Trophoblast cell (in vitro differentiated cells and primary cell): ENCODE measurements at regions not wholly inside any gene's neighbourhood (a gene's known extent, or its start where the extent isn't known, plus 50 kb on each side); places are given as distances from the start of the nearest gene placed in this dataset.

Experiments used
- DNase-seq, 2 donors: peaks; one replicate each; pipeline ENCODE4 v3.0.0-alpha.2; 2016
- H2AFZ ChIP-seq: 2 replicates; pipeline ENCODE4 v1.6.1; 2013; ENCODE audit warnings: low read length, moderate library complexity, mild to moderate bottlenecking; ENCODE audit not compliant: insufficient read depth, poor library complexity
- H2AK5ac ChIP-seq: 2 replicates; pipeline ENCODE4 v1.6.1; 2013; ENCODE audit warnings: mild to moderate bottlenecking, low read length
- H2BK120ac ChIP-seq: 2 replicates; pipeline ENCODE4 v1.6.1; 2013; ENCODE audit warnings: low read length, mild to moderate bottlenecking, moderate library complexity; ENCODE audit not compliant: insufficient read depth, poor library complexity
- H2BK12ac ChIP-seq: 2 replicates; pipeline ENCODE4 v1.6.1; 2013; ENCODE audit warnings: mild to moderate bottlenecking, low read length, moderate library complexity
- H2BK5ac ChIP-seq: 2 replicates; pipeline ENCODE4 v1.6.1; 2013; ENCODE audit warnings: low read length, low read depth, moderate library complexity, mild to moderate bottlenecking; ENCODE audit not compliant: poor library complexity
- H3K14ac ChIP-seq: 2 replicates; pipeline ENCODE4 v1.6.1; 2013; ENCODE audit warnings: mild to moderate bottlenecking, low read length
- H3K18ac ChIP-seq: 2 replicates; pipeline ENCODE4 v1.6.1; 2013; ENCODE audit warnings: mild to moderate bottlenecking, low read length
- H3K23ac ChIP-seq: 2 replicates; pipeline ENCODE4 v1.6.1; 2013; ENCODE audit warnings: low read length
- H3K27ac ChIP-seq: 2 replicates; pipeline ENCODE4 v1.5.1; 2013; ENCODE audit warnings: low read depth, mild to moderate bottlenecking, inconsistent platforms, low read length, moderate library complexity
- H3K27me3 ChIP-seq: 2 replicates; pipeline ENCODE4 v1.6.1; 2013; ENCODE audit warnings: inconsistent platforms, mild to moderate bottlenecking, low read length, moderate library complexity; ENCODE audit not compliant: insufficient read depth
- H3K36me3 ChIP-seq, 2 experiments: 1 replicate in 1 of 2; 2 replicates in 1 of 2; pipeline ENCODE4 v1.6.1; 2013; ENCODE audit warnings: low read length in 2 of 2, mild to moderate bottlenecking in 2 of 2, moderate library complexity in 1 of 2; ENCODE audit not compliant: insufficient read depth in 2 of 2, control insufficient read depth in 1 of 2
- H3K4ac ChIP-seq: 2 replicates; pipeline ENCODE4 v1.6.1; 2013; ENCODE audit warnings: low read depth, mild to moderate bottlenecking, low read length, moderate library complexity
- H3K4me1 ChIP-seq, 2 experiments: 1 replicate in 1 of 2; 2 replicates in 1 of 2; pipeline ENCODE4 v1.6.1; 2013; ENCODE audit warnings: low read length in 2 of 2, mild to moderate bottlenecking in 2 of 2, moderate library complexity in 1 of 2; ENCODE audit not compliant: insufficient read depth in 2 of 2, control insufficient read depth in 1 of 2
- H3K4me2 ChIP-seq: 2 replicates; pipeline ENCODE4 v1.6.1; 2013; ENCODE audit warnings: inconsistent platforms, mild to moderate bottlenecking, low read length, moderate library complexity
- H3K4me3 ChIP-seq: 2 replicates; pipeline ENCODE4 v1.5.1; 2013; ENCODE audit warnings: mild to moderate bottlenecking, low read depth, low read length, inconsistent platforms
- H3K79me1 ChIP-seq: one replicate; pipeline ENCODE4 v1.6.1; 2013; ENCODE audit warnings: low read length
- H3K79me2 ChIP-seq: 2 replicates; pipeline ENCODE4 v1.6.1; 2013; ENCODE audit warnings: low read length, mild to moderate bottlenecking; ENCODE audit not compliant: control insufficient read depth, insufficient read depth, poor library complexity
- H3K9ac ChIP-seq: 2 replicates; pipeline ENCODE4 v1.6.1; 2013; ENCODE audit warnings: mild to moderate bottlenecking, low read length
- H3K9me3 ChIP-seq: 2 replicates; pipeline ENCODE4 v1.6.1; 2013; ENCODE audit warnings: low read depth, mild to moderate bottlenecking, control low read depth, inconsistent platforms, low read length; ENCODE audit not compliant: insufficient read depth
- H4K12ac ChIP-seq: 2 replicates; pipeline ENCODE4 v1.6.1; 2013; ENCODE audit warnings: low read depth, mild to moderate bottlenecking, low read length, moderate library complexity
- H4K8ac ChIP-seq: 2 replicates; pipeline ENCODE4 v1.6.1; 2013; ENCODE audit warnings: low read depth, mild to moderate bottlenecking, low read length, moderate library complexity
- H4K91ac ChIP-seq: one replicate; pipeline ENCODE4 v1.6.1; 2013; ENCODE audit warnings: low read depth, mild to moderate bottlenecking, low read length, moderate library complexity
- WGBS: extraction: QIAGEN DNeasy Blood & Tissue Kit; methylation state at CpG from one replicate; pipeline ENCODE4 v1.1.7; 2013; ENCODE audit warnings: missing lambda C conversion rate; ENCODE audit not compliant: insufficient read length, insufficient coverage; ENCODE audit errors: extremely low coverage; 5-methylcytosine and 5-hydroxymethylcytosine counted together

GRCh38 chr22:47600281-47600680 is 837.8 kb downstream of the TBC1D22A start:
- H2BK12ac ChIP-seq: no peak overlapping the region
- H3K18ac ChIP-seq: no peak overlapping the region
- no peak overlapping the region for H4K12ac ChIP-seq
- H3K27me3 ChIP-seq: no peaks in the 10 kb centered on the region
- no peaks in the 10 kb centered on the region for H3K79me1 ChIP-seq
- DNase-seq: no peak
- no peak overlapping the region for H3K14ac ChIP-seq
- H2AK5ac ChIP-seq: no peak overlapping the region
- H3K4me2 ChIP-seq: no peak overlapping the region
- no peaks in the 10 kb centered on the region for H3K4me1 ChIP-seq
- no peak overlapping the region for H3K4me3 ChIP-seq
- H4K91ac ChIP-seq: no peak overlapping the region
- no CpG with 5 or more reads among the region's 11 CpGs for WGBS
- H3K9ac ChIP-seq: no peak overlapping the region
- no peak overlapping the region for H4K8ac ChIP-seq
- no peaks in the 10 kb centered on the region for H3K36me3 ChIP-seq
- H2BK120ac ChIP-seq: no peak overlapping the region
- no peaks in the 10 kb centered on the region for H3K79me2 ChIP-seq
- no peak overlapping the region for H3K27ac ChIP-seq
- H2AFZ ChIP-seq: no peak overlapping the region
- H2BK5ac ChIP-seq: no peak overlapping the region
- no peak overlapping the region for H3K23ac ChIP-seq
- H3K4ac ChIP-seq: no peak overlapping the region
- H3K9me3 ChIP-seq: peaks cover 35% of the 10 kb centered on the region

GRCh38 chr22:47599753-47600152 is 837.3 kb downstream of the TBC1D22A start:
- Histone ChIP-seq H2BK5ac (no peak overlapping the region), H3K27ac (no peak overlapping the region), H3K36me3 (no peaks in the 10 kb centered on the region), H3K79me2 (no peaks in the 10 kb centered on the region), H3K4ac (no peak overlapping the region), H3K79me1 (no peaks in the 10 kb centered on the region), H3K4me1 (no peaks in the 10 kb centered on the region), H3K23ac (no peak overlapping the region), H3K4me3 (no peak overlapping the region), H4K91ac (no peak overlapping the region), H2AFZ (no peak overlapping the region), H2AK5ac (no peak overlapping the region), H3K4me2 (no peak overlapping the region), H3K27me3 (no peaks in the 10 kb centered on the region), H3K9ac (no peak overlapping the region), H4K12ac (no peak overlapping the region), H3K18ac (no peak overlapping the region), H2BK12ac (no peak overlapping the region), H3K9me3 (peaks cover 40% of the 10 kb centered on the region), H3K14ac (no peak overlapping the region), H2BK120ac (no peak overlapping the region), H4K8ac (no peak overlapping the region)
- no peak for DNase-seq
- no CpG with 5 or more reads among the region's 10 CpGs for WGBS

DNA sequence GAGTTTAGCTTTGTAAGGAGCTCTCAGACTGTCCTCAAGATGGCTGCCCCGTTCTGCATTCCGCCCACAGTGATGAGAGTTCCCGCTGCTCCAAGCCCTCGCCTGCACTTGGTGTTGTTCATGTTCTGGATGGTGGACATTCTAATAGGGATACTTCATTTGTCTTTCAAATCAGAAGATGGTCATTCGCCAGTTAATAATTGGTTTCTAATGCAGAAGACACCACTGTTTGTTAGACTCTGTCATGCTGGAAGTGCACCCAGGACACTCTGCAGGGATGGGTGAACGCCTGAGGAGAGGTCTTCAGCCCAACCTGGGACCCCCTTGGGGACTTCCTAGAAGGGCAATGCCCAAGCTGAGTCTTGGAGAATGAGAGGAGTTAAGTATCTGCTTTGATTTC is 836.4 kb downstream of the TBC1D22A start:
- H3K79me2 ChIP-seq: no peaks in the 10 kb centered on the region
- no peak overlapping the region for H2BK12ac ChIP-seq
- no peak for DNase-seq
- H3K4me2 ChIP-seq: no peak overlapping the region
- peaks cover 46% of the 10 kb centered on the region for H3K9me3 ChIP-seq
- H4K12ac ChIP-seq: no peak overlapping the region
- no peak overlapping the region for H3K4me3 ChIP-seq
- no peak overlapping the region for H3K18ac ChIP-seq
- no peaks in the 10 kb centered on the region for H3K79me1 ChIP-seq
- no peak overlapping the region for H3K4ac ChIP-seq
- H3K27me3 ChIP-seq: no peaks in the 10 kb centered on the region
- no peak overlapping the region for H2BK5ac ChIP-seq
- WGBS: no CpG with 5 or more reads among the region's 6 CpGs
- H3K23ac ChIP-seq: no peak overlapping the region
- no peaks in the 10 kb centered on the region for H3K36me3 ChIP-seq
- H2BK120ac ChIP-seq: no peak overlapping the region
- H2AFZ ChIP-seq: no peak overlapping the region
- no peak overlapping the region for H4K91ac ChIP-seq
- no peak overlapping the region for H3K27ac ChIP-seq
- no peak overlapping the region for H2AK5ac ChIP-seq
- H3K9ac ChIP-seq: no peak overlapping the region
- H3K4me1 ChIP-seq: no peaks in the 10 kb centered on the region
- no peak overlapping the region for H4K8ac ChIP-seq
- H3K14ac ChIP-seq: no peak overlapping the region

DNA sequence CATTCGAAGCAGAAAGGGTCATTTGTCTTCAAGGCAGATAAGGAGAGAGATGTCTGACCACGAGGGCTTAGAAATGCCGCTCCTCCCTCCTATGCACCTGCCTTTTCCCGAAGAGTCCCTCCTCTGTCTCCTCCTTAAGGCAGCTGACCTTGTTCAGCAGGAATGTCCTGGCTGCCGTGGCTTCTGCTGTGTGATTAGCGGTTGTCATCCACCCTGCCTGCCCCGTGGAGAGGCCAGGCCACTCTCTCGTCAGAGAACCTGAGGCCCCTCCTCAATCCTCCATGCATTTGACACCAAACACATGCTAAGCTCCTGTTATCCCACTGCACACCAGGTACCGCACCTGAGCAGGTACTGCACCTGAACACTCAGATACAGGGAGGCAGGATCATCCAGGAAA is 834.6 kb downstream of the TBC1D22A start:
- no peaks in the 10 kb centered on the region for H3K4me1 ChIP-seq
- no peak overlapping the region for H2BK120ac ChIP-seq
- H4K91ac ChIP-seq: no peak overlapping the region
- no peaks in the 10 kb centered on the region for H3K36me3 ChIP-seq
- no peak overlapping the region for H4K8ac ChIP-seq
- H2BK12ac ChIP-seq: no peak overlapping the region
- peaks cover 54% of the 10 kb centered on the region for H3K9me3 ChIP-seq
- H3K27me3 ChIP-seq: no peaks in the 10 kb centered on the region
- H3K23ac ChIP-seq: no peak overlapping the region
- H3K18ac ChIP-seq: no peak overlapping the region
- no peak overlapping the region for H3K4ac ChIP-seq
- no peak overlapping the region for H3K27ac ChIP-seq
- H4K12ac ChIP-seq: no peak overlapping the region
- no CpG with 5 or more reads among the region's 9 CpGs for WGBS
- H3K79me1 ChIP-seq: no peaks in the 10 kb centered on the region
- H2AFZ ChIP-seq: no peak overlapping the region
- H3K4me3 ChIP-seq: no peak overlapping the region
- H3K9ac ChIP-seq: no peak overlapping the region
- no peaks in the 10 kb centered on the region for H3K79me2 ChIP-seq
- H2BK5ac ChIP-seq: no peak overlapping the region
- no peak for DNase-seq
- H2AK5ac ChIP-seq: no peak overlapping the region
- H3K14ac ChIP-seq: no peak overlapping the region
- H3K4me2 ChIP-seq: no peak overlapping the region
